GM12878 (cell line): ENCODE measurements at regions not wholly inside any gene's neighbourhood (a gene's known extent, or its start where the extent isn't known, plus 50 kb on each side); places are given as distances from the start of the nearest gene placed in this dataset.

Experiments used
- ATAC-seq: fragments of 200-7000 bp; cut with Tn5 transposase; 3 replicates; pipeline ENCODE4 v1.9.1; 2020; ENCODE audit warnings: mild to moderate bottlenecking, moderate library complexity
- BruUV-seq: library from RNA; stranded (reverse); fragments of 400-500 nt; replicated peaks from 2 replicates; lab custom pipeline; 2021; lab: Mats Ljungman, UMichigan
- CTCF ChIA-PET: fragments of 300-600 bp; sonication (Branson Sonifier 250); formaldehyde crosslinking; extraction: SDS; loops from one replicate; lab custom pipeline; 2021; ENCODE audit warnings: inconsistent platforms; lab: Yijun Ruan, JAX
- POLR2A ChIA-PET: fragments of 350-600 bp; formaldehyde crosslinking; extraction: SDS; loops from one replicate; lab custom pipeline; 2021; ENCODE audit warnings: inconsistent platforms; lab: Charles Lee
- RAD21 ChIA-PET: fragments of 300-600 bp; sonication (Branson Sonifier 250); formaldehyde crosslinking; loops from one replicate; lab custom pipeline; 2023; ENCODE audit warnings: antibody characterized with exemption; ENCODE audit not compliant: unreplicated experiment; lab: Charles Lee
- SMC1A ChIA-PET: fragments of 300-600 bp; sonication (Branson Sonifier 250); formaldehyde crosslinking; loops from one replicate; lab custom pipeline; 2023; ENCODE audit not compliant: unreplicated experiment, uncharacterized antibody; lab: Charles Lee
- DNase-seq: peaks from one replicate; pipeline ENCODE4 v3.0.0-alpha.2; 2011; ENCODE audit warnings: low read depth, low spot score
- FAIRE-seq: peaks from 3 replicates; lab custom pipeline; 2011; peaks lifted over from hg19 to GRCh38; lab: Jason Lieb, UNC
- H2AFZ ChIP-seq: 2 replicates; pipeline ENCODE4 v1.6.0; 2011; ENCODE audit warnings: low read depth, low read length, control low read depth; ENCODE audit not compliant: control insufficient read depth
- H3K27ac ChIP-seq: 2 replicates; pipeline ENCODE4 v1.5.1; 2011; ENCODE audit warnings: control low read depth; ENCODE audit not compliant: control insufficient read depth, insufficient read depth
- H3K27me3 ChIP-seq, 2 experiments: replicated peaks in 1 of 2; 2 replicates each; pipeline versions ENCODE4 v1.6.0 to v1.6.1; 2011; ENCODE audit warnings: low read length in 1 of 2; ENCODE audit not compliant: control insufficient read depth in 2 of 2, insufficient read depth in 2 of 2
- H3K36me3 ChIP-seq, 2 experiments: 2 replicates each; pipeline ENCODE4 v1.5.1; 2011; ENCODE audit warnings: low read length in 1 of 2; ENCODE audit not compliant: control insufficient read depth in 2 of 2, insufficient read depth in 2 of 2
- H3K4me1 ChIP-seq: 2 replicates; pipeline ENCODE4 v1.6.1; 2011; ENCODE audit warnings: mild to moderate bottlenecking, low read length, moderate library complexity, mixed read lengths; ENCODE audit not compliant: control insufficient read depth, insufficient read depth
- H3K4me2 ChIP-seq: 2 replicates; pipeline ENCODE4 v1.6.0; 2011; ENCODE audit warnings: control low read depth; ENCODE audit not compliant: control insufficient read depth, insufficient read depth
- H3K4me3 ChIP-seq: fragments of 200-600 bp; sonication (generic); 2 replicates; pipeline ENCODE4 v1.5.1; 2016
- H3K79me2 ChIP-seq: 2 replicates; pipeline ENCODE4 v1.6.0; 2011; ENCODE audit warnings: low read length; ENCODE audit not compliant: control insufficient read depth, insufficient read depth
- H3K9ac ChIP-seq: 2 replicates; pipeline ENCODE4 v1.8.0; 2011; ENCODE audit warnings: low read length, control low read depth, mixed read lengths; ENCODE audit not compliant: control insufficient read depth, insufficient read depth
- H3K9me3 ChIP-seq: replicated peaks from 3 replicates; pipeline ENCODE4 v1.5.1; 2011; ENCODE audit warnings: mild to moderate bottlenecking, low read length; ENCODE audit not compliant: control insufficient read depth, insufficient read depth
- H4K20me1 ChIP-seq: 2 replicates; pipeline ENCODE4 v1.6.0; 2011; ENCODE audit not compliant: control insufficient read depth, insufficient read depth
- BCLAF1 ChIP-seq: fragments of 450-650 bp; IDR thresholded peaks from 2 replicates; pipeline ENCODE4 v1.6.1; 2017; ENCODE audit warnings: antibody characterized with exemption, mild to moderate bottlenecking, moderate library complexity
- ETV6 ChIP-seq, 2 experiments: fragments of 450-650 bp in 1 of 2; IDR thresholded peaks in 1 of 2; conservative IDR thresholded peaks in 1 of 2; 2 replicates each; pipeline ENCODE4 v1.6.1; 2014; ENCODE audit warnings: antibody characterized with exemption in 1 of 2, borderline replicate concordance in 1 of 2, low read depth in 1 of 2, mild to moderate bottlenecking in 1 of 2, moderate library complexity in 1 of 2
- EZH2 ChIP-seq: IDR thresholded peaks from 2 replicates; pipeline ENCODE4 v1.6.1; 2012; ENCODE audit warnings: low read depth, mild to moderate bottlenecking, control low read depth, inconsistent platforms, low read length, borderline replicate concordance; ENCODE audit not compliant: control insufficient read depth
- FOS ChIP-seq: IDR thresholded peaks from 3 replicates; pipeline ENCODE4 v1.6.1; 2011; ENCODE audit warnings: borderline replicate concordance; ENCODE audit not compliant: insufficient read length; ENCODE audit errors: extremely low read depth
- RBBP5 ChIP-seq: fragments of 200-600 bp; sonication (generic); conservative IDR thresholded peaks from 2 replicates; pipeline ENCODE4 v1.6.1; 2016
- RCOR1 ChIP-seq: conservative IDR thresholded peaks from 2 replicates; pipeline ENCODE4 v1.6.1; 2012; ENCODE audit warnings: low read depth, low read length, improper control_type of control experiment
- SKIL ChIP-seq: fragments of 450-650 bp; IDR thresholded peaks from 2 replicates; pipeline ENCODE4 v1.6.1; 2017; ENCODE audit warnings: mild to moderate bottlenecking, low read depth, inconsistent platforms; ENCODE audit not compliant: poor library complexity, severe bottlenecking
- SMARCA5 ChIP-seq: fragments of 450-650 bp; IDR thresholded peaks from 2 replicates; pipeline ENCODE4 v1.6.1; 2017; ENCODE audit warnings: mild to moderate bottlenecking
- SPI1 ChIP-seq: IDR thresholded peaks from 2 replicates; pipeline ENCODE4 v1.6.1; 2011; ENCODE audit warnings: low read depth, mild to moderate bottlenecking, low read length, moderate library complexity, borderline replicate concordance; ENCODE audit not compliant: insufficient read depth
- STAT1 ChIP-seq: fragments of 450-650 bp; conservative IDR thresholded peaks from 2 replicates; pipeline ENCODE4 v1.6.1; 2014; ENCODE audit warnings: antibody characterized with exemption, mild to moderate bottlenecking
- TCF3 ChIP-seq: IDR thresholded peaks from 2 replicates; pipeline ENCODE4 v1.6.1; 2012; ENCODE audit warnings: low read depth, mild to moderate bottlenecking, low read length, borderline replicate concordance; ENCODE audit not compliant: insufficient read depth
- WGBS: methylation state at CpG from one replicate; pipeline ENCODE4 v1.1.6; 2016; ENCODE audit warnings: low lambda C conversion rate; ENCODE audit not compliant: insufficient replicate concordance, insufficient coverage; ENCODE audit errors: missing lambda C conversion rate; 5-methylcytosine and 5-hydroxymethylcytosine counted together
- in situ Hi-C: fragments of 300-500 bp; cut with MboI; formaldehyde crosslinking; loops from 9 replicates; pipeline ENCODE4 v1.14.3; 2018; ENCODE audit warnings: mixed read lengths
- intact Hi-C: fragments of 100-400 bp; cut with micrococcal nuclease; formaldehyde crosslinking; loops from one replicate; pipeline ENCODE4 v1.14.2; 2022; ENCODE audit not compliant: unreplicated experiment

GRCh38 chr2:12547566-12548170, 169.1 kb upstream of the TRIB2 start:
- Histone ChIP-seq H2AFZ (no peak overlapping the region), H3K4me3 (no peak overlapping the region), H3K27me3 (no peaks in the 10 kb centered on the region)
- no peak for ATAC-seq
- 75% methylated on average over 2 of the region's 2 CpGs for WGBS
- no peak for TF ChIP-seq SMARCA5
- TF ChIP-seq FOS = no peak
- TF ChIP-seq RCOR1 = no peak
- no peak for TF ChIP-seq BCLAF1
- TF ChIP-seq EZH2 = no peak
- TF ChIP-seq SPI1 = no peak
- TF ChIP-seq ETV6 (conservative IDR thresholded peaks at IDR 0.05 in 1 of 2, IDR thresholded peaks at IDR 0.05 in 1 of 2; ENCODE audit: borderline replicate concordance in 1 of 2, low read depth in 1 of 2) = no peak
- TF ChIP-seq STAT1 = no peak
- no peak for TF ChIP-seq RBBP5
- TF ChIP-seq SKIL = no peak
- TF ChIP-seq TCF3 = no peak
- TF ChIP-seq, all 136 proteins: peak for 0
- FAIRE-seq = no peak
- Histone ChIP-seq H4K20me1 (no peaks in the 10 kb centered on the region), H3K9ac (no peak overlapping the region), H3K4me2 (no peak overlapping the region), H3K9me3 (peaks cover 2% of the 10 kb centered on the region; the same call in 1 of the 3 replicates), H3K27ac (no peak overlapping the region), H3K4me1 (peaks cover 13% of the 10 kb centered on the region), H3K79me2 (no peaks in the 10 kb centered on the region), H3K36me3 (no peaks in the 10 kb centered on the region)
- DNase-seq = no peak
- ChIA-PET CTCF (interaction anchor here (1.0 to 2.1 kb wide), 3 partner anchors 16 to 169 kb away, joined by 3 to 4 read pairs (median 3); partner anchors contain the start of gene TRIB2), SMC1A (interaction anchor here (0.7 to 2.1 kb wide), 5 partner anchors 42 to 110 kb away, joined by 3 to 8 read pairs (median 3); no protein-coding TSS in a partner anchor), POLR2A (interaction anchor here (0.7 kb wide), 1 partner anchor 1804 kb away, joined by 5 read pairs; no protein-coding TSS in a partner anchor), RAD21 (no interaction called here)
- intact Hi-C loops (no loop called here), in situ Hi-C loops (no loop called here)
- BruUV-seq = no TSS peak
